ENCODE measurements at regions not wholly inside any gene's neighbourhood (a gene's known extent, or its start where the extent isn't known, plus 50 kb on each side); places are given as distances from the start of the nearest gene placed in this dataset.

DNA sequence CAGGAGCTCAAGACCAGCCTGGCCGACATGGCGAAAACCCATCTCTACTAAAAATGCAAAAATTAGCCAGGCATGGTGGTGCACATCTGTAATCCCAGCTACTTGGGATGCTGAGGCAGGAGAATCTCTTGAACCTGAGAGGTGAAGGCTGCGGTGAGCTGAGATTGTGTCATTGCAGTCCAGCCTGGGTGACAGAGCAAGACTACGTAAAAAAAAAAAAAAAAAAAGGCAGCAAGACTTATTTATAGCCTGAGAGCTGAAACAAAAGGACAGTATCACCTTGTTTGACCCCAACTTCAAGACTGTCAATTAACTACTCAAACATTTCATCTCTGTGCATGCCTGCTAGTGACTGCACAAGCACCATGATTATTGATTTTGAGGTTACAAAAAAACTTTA lies 478.9 kb upstream of the GBE1 start:
- no peak for DNase-seq
- Histone ChIP-seq H3K4me1 (ENCODE audit: control insufficient read depth in 1 of 2, extremely low read depth in 1 of 2, insufficient read depth in 2 of 2, low read length in 2 of 2) (no peaks in the 10 kb centered on the region), H3K27me3 (replicated peaks in 1 of 2; ENCODE audit: control insufficient read depth in 2 of 2, extremely low read depth in 1 of 2, insufficient read depth in 2 of 2, low read length in 1 of 2) (no peaks in the 10 kb centered on the region), H3K9me3 (no peaks in the 10 kb centered on the region), H3K36me3 (ENCODE audit: control insufficient read depth in 2 of 2, extremely low read depth in 1 of 2, insufficient read depth in 1 of 2, low read length in 1 of 2) (no peaks in the 10 kb centered on the region), H3K4me3 (ENCODE audit: control insufficient read depth in 1 of 2, extremely low read depth in 1 of 2, low read length in 1 of 2) (no peak overlapping the region), H3K27ac (ENCODE audit: low read length) (no peak overlapping the region)
- CTCF ChIA-PET: no interaction called here
- Mint-ChIP-seq H3K27me3 (no peaks in the 10 kb centered on the region), H3K27ac (no peak overlapping the region), H3K4me1 (no peaks in the 10 kb centered on the region), H3K36me3 (no peaks in the 10 kb centered on the region), H3K4me3 (no peak overlapping the region), H3K9me3 (peaks cover 2 to 9% (median 6%) of the 10 kb centered on the region in 3 donors)
- POLR2A ChIA-PET: no interaction called here
- ATAC-seq (replicated peaks in 1 of 4): no peak
- WGBS (ENCODE audit: insufficient coverage): 100% methylated on average over 2 of the region's 4 CpGs

DNA sequence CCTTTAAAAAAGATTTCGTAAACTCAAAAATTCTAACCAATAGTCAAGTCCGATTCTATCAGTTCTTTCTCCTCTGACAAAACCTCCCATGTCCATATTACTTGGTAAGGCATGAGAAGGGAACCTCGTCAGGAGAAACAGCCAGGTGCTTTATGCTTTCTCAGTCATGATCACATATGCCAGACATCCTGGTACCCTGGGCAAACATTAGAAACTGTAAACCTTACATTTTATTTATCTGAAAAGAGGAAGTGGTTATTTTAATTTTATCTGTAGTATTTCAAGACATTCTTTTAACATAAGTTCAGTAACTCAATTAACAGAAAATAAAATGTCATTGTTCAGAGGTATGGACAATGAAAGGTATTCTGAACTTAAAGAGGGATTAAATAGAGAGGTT lies 474.8 kb upstream of the GBE1 start:
- H3K36me3 Mint-ChIP-seq: no peaks in the 10 kb centered on the region
- H3K27me3 Mint-ChIP-seq: no peaks in the 10 kb centered on the region
- POLR2A ChIA-PET: no interaction called here
- no peak overlapping the region for H3K27ac Mint-ChIP-seq
- Histone ChIP-seq H3K36me3 (ENCODE audit: control insufficient read depth in 2 of 2, extremely low read depth in 1 of 2, insufficient read depth in 1 of 2, low read length in 1 of 2) (no peaks in the 10 kb centered on the region), H3K27ac (ENCODE audit: low read length) (no peak overlapping the region), H3K4me3 (ENCODE audit: control insufficient read depth in 1 of 2, extremely low read depth in 1 of 2, low read length in 1 of 2) (no peak overlapping the region), H3K4me1 (ENCODE audit: control insufficient read depth in 1 of 2, extremely low read depth in 1 of 2, insufficient read depth in 2 of 2, low read length in 2 of 2) (no peaks in the 10 kb centered on the region), H3K9me3 (no peaks in the 10 kb centered on the region), H3K27me3 (replicated peaks in 1 of 2; ENCODE audit: control insufficient read depth in 2 of 2, extremely low read depth in 1 of 2, insufficient read depth in 2 of 2, low read length in 1 of 2) (no peaks in the 10 kb centered on the region)
- no CpG with 5 or more reads among the region's 3 CpGs for WGBS (ENCODE audit: insufficient coverage)
- peaks cover 0 to 3% (median 2%) of the 10 kb centered on the region in 3 donors for H3K9me3 Mint-ChIP-seq
- no peak overlapping the region for H3K4me3 Mint-ChIP-seq
- DNase-seq (no peak), ATAC-seq (replicated peaks in 1 of 4) (no peak)
- H3K4me1 Mint-ChIP-seq: no peaks in the 10 kb centered on the region
- CTCF ChIA-PET: no interaction called here

DNA sequence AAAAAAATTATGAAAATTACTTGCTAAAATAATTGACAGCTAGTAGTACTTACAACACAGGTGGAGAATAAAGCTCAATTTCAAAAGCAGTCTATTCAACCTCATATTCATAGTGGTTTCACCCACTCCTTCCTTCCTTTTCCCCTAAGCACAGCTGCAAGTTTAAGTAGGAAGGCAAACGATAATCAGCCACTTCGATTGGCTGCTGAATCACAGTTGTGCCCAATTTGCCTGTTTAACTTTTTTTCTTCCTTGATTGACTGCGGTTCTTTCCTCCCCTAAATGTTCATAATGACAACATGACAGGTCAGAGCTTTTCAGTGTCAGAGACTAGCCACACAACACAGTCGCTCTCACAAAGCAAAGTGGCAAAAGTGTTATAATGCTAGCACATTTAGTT lies 468.0 kb upstream of the GBE1 start:
- no peaks in the 10 kb centered on the region for H3K27me3 ChIP-seq (replicated peaks in 1 of 2; ENCODE audit: control insufficient read depth in 2 of 2, extremely low read depth in 1 of 2, insufficient read depth in 2 of 2, low read length in 1 of 2)
- ATAC-seq (replicated peaks in 1 of 4): no peak
- Mint-ChIP-seq H3K4me1 (peaks cover 0 to 11% (median 0%) of the 10 kb centered on the region in 3 donors), H3K9me3 (no peaks in the 10 kb centered on the region), H3K27me3 (no peaks in the 10 kb centered on the region), H3K4me3 (peak overlapping the region in 1 of 3 donors; percentile 1), H3K27ac (no peak overlapping the region), H3K36me3 (no peaks in the 10 kb centered on the region)
- DNase-seq: no peak
- peaks cover 0 to 13% of the 10 kb centered on the region in 2 experiments for H3K4me1 ChIP-seq (ENCODE audit: control insufficient read depth in 1 of 2, extremely low read depth in 1 of 2, insufficient read depth in 2 of 2, low read length in 2 of 2)
- ChIA-PET CTCF (interaction anchor here in 1 of 2 donors (0.6 kb wide), 1 partner anchor 10 kb away, joined by 4 read pairs; no protein-coding TSS in a partner anchor), POLR2A (no interaction called here)
- 0% methylated on average over 1 of the region's 4 CpGs for WGBS (ENCODE audit: insufficient coverage)
- H3K4me3 ChIP-seq (ENCODE audit: control insufficient read depth in 1 of 2, extremely low read depth in 1 of 2, low read length in 1 of 2): no peak overlapping the region
- H3K27ac ChIP-seq (ENCODE audit: low read length): no peak overlapping the region
- H3K36me3 ChIP-seq (ENCODE audit: control insufficient read depth in 2 of 2, extremely low read depth in 1 of 2, insufficient read depth in 1 of 2, low read length in 1 of 2): no peaks in the 10 kb centered on the region
- H3K9me3 ChIP-seq: no peaks in the 10 kb centered on the region

- H3K4me1 ChIP-seq (ENCODE audit: control insufficient read depth in 1 of 2, extremely low read depth in 1 of 2, insufficient read depth in 2 of 2, low read length in 2 of 2): peaks cover 0 to 9% of the 10 kb centered on the region in 2 experiments
- H3K27me3 ChIP-seq (replicated peaks in 1 of 2; ENCODE audit: control insufficient read depth in 2 of 2, extremely low read depth in 1 of 2, insufficient read depth in 2 of 2, low read length in 1 of 2): no peaks in the 10 kb centered on the region
- 85% methylated on average over 3 of the region's 4 CpGs for WGBS (ENCODE audit: insufficient coverage)
- Mint-ChIP-seq H3K4me3 (no peak overlapping the region), H3K27me3 (no peaks in the 10 kb centered on the region), H3K9me3 (peaks cover 0 to 5% (median 0%) of the 10 kb centered on the region in 3 donors), H3K4me1 (peaks cover 0 to 6% (median 0%) of the 10 kb centered on the region in 3 donors), H3K36me3 (no peaks in the 10 kb centered on the region), H3K27ac (no peak overlapping the region)
- DNase-seq (no peak), ATAC-seq (replicated peaks in 1 of 4) (no peak)
- no peak overlapping the region for H3K27ac ChIP-seq (ENCODE audit: low read length)
- H3K36me3 ChIP-seq (ENCODE audit: control insufficient read depth in 2 of 2, extremely low read depth in 1 of 2, insufficient read depth in 1 of 2, low read length in 1 of 2): no peaks in the 10 kb centered on the region
- no peak overlapping the region for H3K4me3 ChIP-seq (ENCODE audit: control insufficient read depth in 1 of 2, extremely low read depth in 1 of 2, low read length in 1 of 2)
- POLR2A ChIA-PET: interaction anchor here in 1 of 2 donors (0.6 kb wide), 1 partner anchor 138 kb away, joined by 3 read pairs; no protein-coding TSS in a partner anchor
- CTCF ChIA-PET: interaction anchor here in 1 of 2 donors (0.6 kb wide), 1 partner anchor 1593 kb away, joined by 4 read pairs; no protein-coding TSS in a partner anchor
- H3K9me3 ChIP-seq: no peaks in the 10 kb centered on the region
Observed at GRCh38 chr3:82224661-82225060, 463.2 kb upstream of the GBE1 start.

DNA sequence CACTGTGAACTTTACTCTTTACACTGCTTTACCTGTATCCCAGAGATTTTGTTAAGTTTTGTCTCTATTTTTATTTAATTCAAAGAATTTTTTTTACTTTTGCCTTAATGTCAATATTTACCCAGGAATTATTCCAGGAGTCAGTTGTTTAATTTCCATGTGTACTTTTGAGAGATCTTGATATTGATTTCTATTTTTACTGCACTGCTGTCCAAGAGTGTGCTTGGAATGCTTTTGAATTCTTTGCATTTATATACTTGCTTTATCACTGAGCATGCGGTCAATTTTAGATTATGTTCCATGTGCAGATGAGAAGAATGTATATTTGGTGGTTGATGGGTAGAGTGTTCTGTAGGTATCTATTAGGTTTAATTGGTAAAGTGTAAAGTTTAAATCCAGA lies 461.0 kb upstream of the GBE1 start:
- ATAC-seq (replicated peaks in 1 of 4): no peak
- DNase-seq: no peak
- Histone ChIP-seq H3K36me3 (ENCODE audit: control insufficient read depth in 2 of 2, extremely low read depth in 1 of 2, insufficient read depth in 1 of 2, low read length in 1 of 2) (no peaks in the 10 kb centered on the region), H3K4me1 (ENCODE audit: control insufficient read depth in 1 of 2, extremely low read depth in 1 of 2, insufficient read depth in 2 of 2, low read length in 2 of 2) (no peaks in the 10 kb centered on the region), H3K4me3 (ENCODE audit: control insufficient read depth in 1 of 2, extremely low read depth in 1 of 2, low read length in 1 of 2) (no peak overlapping the region), H3K9me3 (no peaks in the 10 kb centered on the region), H3K27me3 (replicated peaks in 1 of 2; ENCODE audit: control insufficient read depth in 2 of 2, extremely low read depth in 1 of 2, insufficient read depth in 2 of 2, low read length in 1 of 2) (no peaks in the 10 kb centered on the region), H3K27ac (ENCODE audit: low read length) (no peak overlapping the region)
- no CpG with 5 or more reads among the region's 1 CpG for WGBS (ENCODE audit: insufficient coverage)
- Mint-ChIP-seq H3K4me1 (no peaks in the 10 kb centered on the region), H3K4me3 (no peak overlapping the region), H3K9me3 (peaks cover 0 to 5% (median under 1%) of the 10 kb centered on the region in 3 donors), H3K27ac (no peak overlapping the region), H3K36me3 (no peaks in the 10 kb centered on the region), H3K27me3 (no peaks in the 10 kb centered on the region)
- ChIA-PET CTCF (no interaction called here), POLR2A (no interaction called here)

GRCh38 chr3:82217571-82217970 lies 456.1 kb upstream of the GBE1 start:
- WGBS (ENCODE audit: insufficient coverage): no CpG with 5 or more reads among the region's 4 CpGs
- Mint-ChIP-seq H3K27me3 (no peaks in the 10 kb centered on the region), H3K4me3 (no peak overlapping the region)

More at GRCh38 chr3:82217571-82217970, 456.1 kb upstream of the GBE1 start:
- Mint-ChIP-seq H3K4me1 (no peaks in the 10 kb centered on the region), H3K36me3 (no peaks in the 10 kb centered on the region), H3K9me3 (peaks cover 0 to 3% (median 3%) of the 10 kb centered on the region in 3 donors), H3K27ac (no peak overlapping the region)
- Histone ChIP-seq H3K27ac (ENCODE audit: low read length) (no peak overlapping the region), H3K9me3 (no peaks in the 10 kb centered on the region), H3K36me3 (ENCODE audit: control insufficient read depth in 2 of 2, extremely low read depth in 1 of 2, insufficient read depth in 1 of 2, low read length in 1 of 2) (no peaks in the 10 kb centered on the region), H3K4me3 (ENCODE audit: control insufficient read depth in 1 of 2, extremely low read depth in 1 of 2, low read length in 1 of 2) (no peak overlapping the region), H3K27me3 (replicated peaks in 1 of 2; ENCODE audit: control insufficient read depth in 2 of 2, extremely low read depth in 1 of 2, insufficient read depth in 2 of 2, low read length in 1 of 2) (no peaks in the 10 kb centered on the region), H3K4me1 (ENCODE audit: control insufficient read depth in 1 of 2, extremely low read depth in 1 of 2, insufficient read depth in 2 of 2, low read length in 2 of 2) (no peaks in the 10 kb centered on the region)
- POLR2A ChIA-PET: no interaction called here
- ATAC-seq (replicated peaks in 1 of 4): no peak
- CTCF ChIA-PET: no interaction called here
- DNase-seq: no peak
